ENCODE measurements at regions not wholly inside any gene's neighbourhood (a gene's known extent, or its start where the extent isn't known, plus 50 kb on each side); places are given as distances from the start of the nearest gene placed in this dataset.

DNA sequence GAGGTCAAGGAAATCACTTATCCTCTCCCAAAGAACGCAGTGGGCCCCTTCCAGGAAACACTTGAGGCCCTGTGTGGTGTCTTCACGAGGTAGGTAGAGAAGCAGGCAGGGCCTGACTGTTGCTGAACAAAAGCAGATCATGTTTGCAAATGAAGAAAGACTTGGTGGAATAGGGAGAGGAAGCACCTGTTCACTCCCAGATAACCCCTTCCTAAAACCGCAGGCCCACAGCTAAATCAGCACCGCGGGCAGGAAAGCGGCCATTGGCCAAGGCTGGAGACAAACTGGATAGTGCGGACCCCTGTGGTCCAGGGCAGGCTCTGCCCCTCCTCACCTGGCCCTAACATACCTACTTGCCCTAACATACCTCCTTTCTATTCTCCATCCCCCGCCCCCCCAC, 64.9 kb upstream of the KLHL29 start:
- H3K9ac ChIP-seq = no peak overlapping the region
- no peak overlapping the region for H3K4me3 ChIP-seq
- H3K4me2 ChIP-seq = peak overlapping the region; percentile 6 to 86 (median 80); a peak in 21 of 22 replicates
- TF ChIP-seq Cebpa-rat (IDR thresholded peaks at IDR 0.05) = peak in 1 of 11 experiments; percentile 42; a peak in 2 of 22 replicates
- no peaks in the 10 kb centered on the region for H4K20me1 ChIP-seq
- H3K36me3 ChIP-seq = no peaks in the 10 kb centered on the region
- H3K4me1 ChIP-seq = peaks cover 5 to 37% (median 25%) of the 10 kb centered on the region in 10 experiments; a peak in 19 of 20 replicates
- H3K27me3 ChIP-seq = no peaks in the 10 kb centered on the region
- peak overlapping the region in 1 of 11 experiments; percentile 34; a peak in 1 of 22 replicates for H3K27ac ChIP-seq
- H3K9me3 ChIP-seq (replicated peaks in 1 of 11) = no peaks in the 10 kb centered on the region

DNA sequence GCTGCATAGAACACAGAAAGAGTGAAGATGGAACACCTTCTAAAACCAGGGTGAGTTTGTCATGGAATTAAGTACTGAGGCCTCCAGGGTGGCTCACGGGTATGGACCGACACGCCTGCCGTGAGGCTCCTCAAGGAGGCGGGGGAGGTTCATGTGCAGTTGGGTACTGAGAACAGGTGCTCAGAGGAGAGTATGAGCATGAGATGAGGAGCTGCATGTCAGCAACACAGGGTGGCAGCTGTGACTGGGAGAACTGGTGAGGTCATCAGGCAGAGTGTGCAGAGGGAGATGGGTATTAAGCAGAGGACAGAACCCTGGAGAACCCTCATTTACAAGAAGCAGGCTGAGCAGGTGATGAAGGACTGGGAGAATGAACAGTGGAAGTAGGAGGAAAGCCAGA, 63.2 kb upstream of the KLHL29 start:
- Histone ChIP-seq H3K4me2 (peak overlapping the region in 2 of 11 experiments; percentile 80 to 81; a peak in 2 of 22 replicates), H3K4me1 (peaks cover 5 to 37% (median 25%) of the 10 kb centered on the region in 10 experiments; a peak in 19 of 20 replicates), H3K4me3 (no peak overlapping the region), H3K9ac (no peak overlapping the region), H3K27me3 (no peaks in the 10 kb centered on the region), H4K20me1 (no peaks in the 10 kb centered on the region), H3K9me3 (replicated peaks in 1 of 11) (no peaks in the 10 kb centered on the region), H3K27ac (no peak overlapping the region), H3K36me3 (no peaks in the 10 kb centered on the region)
- no peak for TF ChIP-seq Cebpa-rat (IDR thresholded peaks at IDR 0.05)

DNA sequence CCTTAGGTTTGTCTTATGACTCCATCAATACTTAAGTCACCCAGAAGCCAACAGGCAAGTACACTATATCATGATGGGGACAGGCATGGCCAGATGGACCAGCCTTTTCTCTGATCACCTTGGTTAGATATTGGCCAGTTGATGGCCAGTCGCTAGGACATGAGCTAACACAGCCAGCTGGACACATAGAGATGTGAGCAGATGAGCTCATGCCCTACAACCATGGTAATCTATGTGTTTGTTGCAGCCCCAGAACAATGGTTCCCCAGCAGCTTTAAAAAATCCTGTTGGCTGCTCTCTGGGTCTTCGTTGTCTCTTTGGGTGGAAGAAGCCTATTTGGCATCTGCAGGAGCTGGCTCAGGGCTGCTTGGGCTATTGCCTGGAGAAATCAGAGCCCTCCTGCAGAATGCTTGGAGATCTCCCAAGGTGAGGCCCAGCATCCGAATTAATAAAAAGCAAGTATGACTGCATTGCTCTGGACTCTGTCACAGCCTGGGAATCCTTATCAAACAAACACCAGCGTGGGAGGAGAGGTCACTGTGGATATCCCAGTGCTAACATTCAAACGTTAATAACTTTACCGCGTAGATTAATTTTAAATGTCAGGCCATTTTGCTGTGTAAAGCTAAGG, 62.3 kb upstream of the KLHL29 start:
- TF ChIP-seq Cebpa-rat (IDR thresholded peaks at IDR 0.05) = no peak
- no peaks in the 10 kb centered on the region for H3K9me3 ChIP-seq (replicated peaks in 1 of 11)
- H3K4me3 ChIP-seq = no peak overlapping the region
- H4K20me1 ChIP-seq = no peaks in the 10 kb centered on the region
- no peaks in the 10 kb centered on the region for H3K27me3 ChIP-seq
- H3K9ac ChIP-seq = no peak overlapping the region
- H3K4me1 ChIP-seq = peaks cover 5 to 37% (median 25%) of the 10 kb centered on the region in 10 experiments; a peak in 19 of 20 replicates
- H3K4me2 ChIP-seq = no peak overlapping the region
- H3K27ac ChIP-seq = no peak overlapping the region
- no peaks in the 10 kb centered on the region for H3K36me3 ChIP-seq

DNA sequence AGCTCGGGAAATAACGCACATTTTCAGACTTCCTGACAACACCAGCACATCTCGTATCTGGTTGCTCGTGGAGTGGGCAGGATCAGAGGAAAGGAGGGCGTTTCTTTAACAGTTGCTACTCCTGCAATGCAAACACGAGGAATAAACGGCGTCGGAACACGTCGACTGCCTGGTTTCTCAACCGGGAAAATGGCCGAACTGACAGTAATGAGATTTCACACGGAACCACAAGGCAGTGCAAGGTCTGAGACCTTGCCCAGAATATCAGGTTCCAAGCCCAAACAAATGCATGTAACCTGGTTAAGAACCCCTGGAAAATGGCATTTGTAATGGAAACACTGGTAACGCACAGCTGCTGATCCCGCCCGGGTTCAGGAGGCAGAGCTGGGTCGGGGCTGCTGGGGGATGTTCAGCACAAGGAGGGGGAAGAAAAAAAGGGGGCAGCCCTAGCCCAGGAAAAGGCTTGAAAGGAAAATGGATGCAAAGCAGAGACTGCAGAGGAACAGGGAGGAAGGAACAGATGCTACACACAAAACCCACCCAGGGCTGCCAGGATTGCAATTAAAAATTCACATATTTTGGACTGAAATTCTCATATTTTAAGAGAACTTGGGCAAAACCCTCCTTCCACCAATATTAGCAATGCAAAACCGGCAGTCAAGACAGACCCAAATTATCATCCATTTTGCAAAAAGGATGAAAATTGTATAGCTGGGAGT, 61.6 kb upstream of the KLHL29 start:
- Histone ChIP-seq H3K4me3 (no peak overlapping the region), H3K27me3 (no peaks in the 10 kb centered on the region), H3K9me3 (replicated peaks in 1 of 11) (no peaks in the 10 kb centered on the region), H4K20me1 (no peaks in the 10 kb centered on the region), H3K36me3 (no peaks in the 10 kb centered on the region), H3K9ac (no peak overlapping the region), H3K4me1 (peaks cover 5 to 35% (median 24%) of the 10 kb centered on the region in 10 experiments; a peak in 19 of 20 replicates), H3K4me2 (no peak overlapping the region), H3K27ac (no peak overlapping the region)
- TF ChIP-seq Cebpa-rat (IDR thresholded peaks at IDR 0.05) = no peak

DNA sequence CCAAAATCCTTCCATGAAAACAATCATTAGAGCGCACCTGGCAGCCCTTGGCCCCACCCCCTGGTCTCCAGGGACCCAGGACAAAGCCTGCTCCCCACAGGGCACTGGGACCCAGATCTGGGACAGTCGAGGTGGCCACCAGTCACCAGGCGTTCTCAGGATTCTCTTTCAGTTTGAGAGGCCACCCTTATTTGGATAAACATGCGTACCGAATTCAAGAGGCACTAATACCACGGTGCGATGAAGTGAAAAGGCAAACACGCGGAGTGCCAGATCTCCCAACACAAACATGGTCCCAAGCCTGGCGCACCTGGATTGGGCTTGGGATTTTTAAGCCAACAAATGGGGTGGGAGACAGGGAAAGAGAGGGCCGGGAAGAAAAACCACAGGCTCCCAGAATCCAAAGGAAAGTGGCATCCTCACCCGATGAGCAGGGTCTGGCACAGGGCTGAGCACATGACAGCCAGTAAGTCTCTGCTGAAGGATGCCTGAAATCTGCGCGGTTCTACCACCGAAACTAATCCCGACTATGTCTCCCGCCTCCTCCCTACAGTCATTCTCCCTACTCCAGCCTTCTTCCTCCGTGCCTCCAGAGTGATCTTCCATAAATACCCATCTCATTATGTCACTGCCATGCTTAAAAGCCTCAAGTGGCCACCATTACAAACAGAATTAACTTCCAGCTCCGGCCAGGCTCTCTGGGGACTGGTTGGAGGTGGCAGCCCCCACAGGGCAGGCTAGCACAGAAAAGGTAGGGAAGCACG, 60.9 kb upstream of the KLHL29 start:
- Histone ChIP-seq H3K27me3 (no peaks in the 10 kb centered on the region), H4K20me1 (no peaks in the 10 kb centered on the region), H3K27ac (no peak overlapping the region), H3K4me2 (no peak overlapping the region), H3K36me3 (no peaks in the 10 kb centered on the region), H3K4me3 (no peak overlapping the region), H3K4me1 (peaks cover 5 to 28% (median 16%) of the 10 kb centered on the region in 10 experiments; a peak in 19 of 20 replicates), H3K9me3 (replicated peaks in 1 of 11) (no peaks in the 10 kb centered on the region), H3K9ac (no peak overlapping the region)
- TF ChIP-seq Cebpa-rat (IDR thresholded peaks at IDR 0.05) = no peak

DNA sequence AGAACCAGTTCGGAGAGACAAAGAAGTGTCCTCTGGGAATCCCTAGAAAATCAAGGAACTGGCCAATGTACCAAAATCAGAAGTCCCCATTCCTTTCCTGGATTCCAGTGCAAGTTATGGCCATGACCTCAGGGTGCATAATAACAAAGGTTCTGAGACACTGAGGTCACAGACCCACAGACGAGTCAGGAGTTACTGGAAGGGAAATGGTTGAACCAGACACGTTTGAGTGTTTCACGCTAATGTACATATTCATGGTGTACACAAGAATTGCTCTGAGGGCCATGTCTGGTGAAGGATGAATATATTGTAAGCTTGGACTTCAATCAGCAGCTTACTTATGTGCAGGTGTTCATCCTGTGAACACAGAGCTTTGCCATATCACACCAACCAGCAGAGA, 58.6 kb upstream of the KLHL29 start:
- Histone ChIP-seq H3K9ac (no peak overlapping the region), H4K20me1 (peaks cover 0 to 6% (median 0%) of the 10 kb centered on the region in 11 experiments; a peak in 1 of 22 replicates), H3K9me3 (replicated peaks in 1 of 11) (no peaks in the 10 kb centered on the region), H3K27me3 (no peaks in the 10 kb centered on the region), H3K4me1 (peaks cover 0 to 5% (median 0%) of the 10 kb centered on the region in 10 experiments; a peak in 2 of 20 replicates), H3K4me2 (no peak overlapping the region), H3K27ac (no peak overlapping the region), H3K36me3 (no peaks in the 10 kb centered on the region), H3K4me3 (no peak overlapping the region)
- no peak for TF ChIP-seq Cebpa-rat (IDR thresholded peaks at IDR 0.05)

DNA sequence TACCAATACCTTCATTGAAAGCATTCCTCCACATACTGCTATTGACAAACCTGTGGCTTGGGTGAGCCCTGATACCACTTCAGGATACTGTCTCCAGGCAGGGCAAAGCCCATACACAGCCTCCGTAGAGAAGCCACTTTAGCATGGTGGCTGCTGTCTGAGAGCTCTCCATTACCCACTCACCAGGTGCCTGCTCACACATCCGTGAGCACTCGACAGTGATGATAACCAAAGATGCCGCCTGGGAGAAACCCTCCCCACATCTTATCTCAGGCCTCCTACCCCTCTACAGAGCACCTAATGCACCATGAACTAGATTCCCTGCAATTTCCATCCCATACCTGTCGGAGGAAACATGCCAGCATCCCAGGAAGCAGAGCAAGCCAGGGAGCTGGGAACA, 57.6 kb upstream of the KLHL29 start:
- H3K4me1 ChIP-seq = no peaks in the 10 kb centered on the region
- no peaks in the 10 kb centered on the region for H3K27me3 ChIP-seq
- no peak for TF ChIP-seq Cebpa-rat (IDR thresholded peaks at IDR 0.05)
- H3K9me3 ChIP-seq (replicated peaks in 1 of 11) = no peaks in the 10 kb centered on the region
- H3K36me3 ChIP-seq = no peaks in the 10 kb centered on the region
- peaks cover 0 to 6% (median 0%) of the 10 kb centered on the region in 11 experiments; a peak in 2 of 22 replicates for H4K20me1 ChIP-seq
- no peak overlapping the region for H3K4me3 ChIP-seq
- H3K27ac ChIP-seq = no peak overlapping the region
- no peak overlapping the region for H3K9ac ChIP-seq
- no peak overlapping the region for H3K4me2 ChIP-seq

DNA sequence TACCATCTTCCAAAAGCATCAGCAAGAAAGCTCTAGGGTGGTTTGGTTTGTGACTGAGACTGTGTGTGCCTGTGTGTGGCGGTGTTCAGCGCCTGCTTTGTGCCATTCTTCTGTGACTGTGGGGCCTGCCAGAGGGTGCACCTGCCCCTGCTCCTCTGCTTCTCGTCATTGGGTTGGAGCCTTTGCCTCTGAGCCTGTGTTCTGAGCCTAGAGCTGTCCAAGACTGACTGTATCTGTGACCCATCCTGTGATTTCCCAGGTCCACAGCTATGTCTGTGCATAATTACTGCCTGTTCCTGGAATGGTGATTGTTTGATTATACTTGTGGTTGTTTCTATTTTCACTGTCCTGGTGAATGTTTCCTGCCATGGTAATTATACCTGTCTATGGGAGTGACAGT, 57.1 kb upstream of the KLHL29 start:
- H4K20me1 ChIP-seq = peaks cover 0 to 6% (median 0%) of the 10 kb centered on the region in 11 experiments; a peak in 2 of 22 replicates
- no peaks in the 10 kb centered on the region for H3K27me3 ChIP-seq
- no peak for TF ChIP-seq Cebpa-rat (IDR thresholded peaks at IDR 0.05)
- H3K36me3 ChIP-seq = no peaks in the 10 kb centered on the region
- no peak overlapping the region for H3K4me2 ChIP-seq
- H3K9ac ChIP-seq = no peak overlapping the region
- H3K4me1 ChIP-seq = no peaks in the 10 kb centered on the region
- H3K27ac ChIP-seq = no peak overlapping the region
- no peak overlapping the region for H3K4me3 ChIP-seq
- no peaks in the 10 kb centered on the region for H3K9me3 ChIP-seq (replicated peaks in 1 of 11)

DNA sequence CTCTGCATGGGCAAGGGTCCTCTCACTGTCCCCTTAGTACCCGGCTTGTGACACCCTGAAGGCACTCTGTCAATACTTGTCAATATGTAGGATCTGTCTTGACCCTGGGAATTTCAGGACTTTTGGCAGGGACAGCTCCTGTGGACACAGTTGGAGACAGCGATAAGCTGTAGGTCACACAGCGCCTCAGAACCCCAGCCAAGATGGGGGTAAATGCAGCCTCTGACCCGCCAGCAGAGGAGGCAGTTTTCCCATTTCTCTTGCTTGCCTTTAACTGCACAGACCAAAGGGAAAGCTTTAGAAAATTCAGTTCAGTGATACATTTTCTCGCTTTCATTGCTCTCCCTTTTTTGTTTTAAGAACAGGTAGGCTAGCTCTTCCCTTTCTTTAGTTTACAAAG, 54.8 kb upstream of the KLHL29 start:
- H3K9me3 ChIP-seq (replicated peaks in 1 of 11) = no peaks in the 10 kb centered on the region
- no peak overlapping the region for H3K4me3 ChIP-seq
- H3K9ac ChIP-seq = no peak overlapping the region
- H3K36me3 ChIP-seq = no peaks in the 10 kb centered on the region
- H3K4me1 ChIP-seq = peaks cover 0 to 16% (median 14%) of the 10 kb centered on the region in 10 experiments; a peak in 18 of 20 replicates
- TF ChIP-seq Cebpa-rat (IDR thresholded peaks at IDR 0.05) = no peak
- peaks cover 0 to 6% (median 0%) of the 10 kb centered on the region in 11 experiments; a peak in 2 of 22 replicates for H4K20me1 ChIP-seq
- H3K27me3 ChIP-seq = no peaks in the 10 kb centered on the region
- no peak overlapping the region for H3K27ac ChIP-seq
- no peak overlapping the region for H3K4me2 ChIP-seq
